GM12878 (cell line): ENCODE measurements at regions not wholly inside any gene's neighbourhood (a gene's known extent, or its start where the extent isn't known, plus 50 kb on each side); places are given as distances from the start of the nearest gene placed in this dataset.
A peak's percentile ranks its signal among the peaks of the same experiment; 100 is the strongest.

ENCODE experiments used
- CEBPB ChIP-seq, 2 experiments: fragments of 150-350 bp in 1 of 2; IDR thresholded peaks; 2 replicates each; pipeline ENCODE4 v1.6.1; 2012 to 2014; ENCODE audit warnings: low read depth in 2 of 2, low read length in 2 of 2, borderline replicate concordance in 1 of 2, inconsistent platforms in 1 of 2
- CUX1 ChIP-seq: IDR thresholded peaks from 2 replicates; pipeline ENCODE4 v1.6.1; 2012; ENCODE audit warnings: improper control_type of control experiment, low read depth, low read length; ENCODE audit not compliant: insufficient replicate concordance
- ETV6 ChIP-seq, 2 experiments: fragments of 450-650 bp in 1 of 2; IDR thresholded peaks in 1 of 2; conservative IDR thresholded peaks in 1 of 2; 2 replicates each; pipeline ENCODE4 v1.6.1; 2014; ENCODE audit warnings: antibody characterized with exemption in 1 of 2, borderline replicate concordance in 1 of 2, low read depth in 1 of 2, mild to moderate bottlenecking in 1 of 2, moderate library complexity in 1 of 2
- FOXM1 ChIP-seq: IDR thresholded peaks from 2 replicates; pipeline ENCODE4 v1.6.1; 2012; ENCODE audit warnings: low read depth, mild to moderate bottlenecking, inconsistent platforms, low read length, moderate library complexity
- IRF4 ChIP-seq: IDR thresholded peaks from 2 replicates; pipeline ENCODE4 v1.6.1; 2011; ENCODE audit warnings: low read depth, low read length
- MTA3 ChIP-seq: IDR thresholded peaks from 2 replicates; pipeline ENCODE4 v1.6.1; 2012; ENCODE audit warnings: low read length, inconsistent platforms, borderline replicate concordance
- PBX3 ChIP-seq: IDR thresholded peaks from 2 replicates; pipeline ENCODE4 v1.6.1; 2011; ENCODE audit warnings: mild to moderate bottlenecking, low read depth, low read length, moderate library complexity; ENCODE audit not compliant: insufficient replicate concordance
- RB1 ChIP-seq: fragments of 450-650 bp; formaldehyde crosslinking; IDR thresholded peaks from 2 replicates; pipeline ENCODE4 v1.6.1; 2017; ENCODE audit warnings: mild to moderate bottlenecking, borderline replicate concordance
- TCF7 ChIP-seq: IDR thresholded peaks from 2 replicates; pipeline ENCODE4 v1.6.1; 2014; ENCODE audit warnings: antibody characterized with exemption, borderline replicate concordance
- ZBTB11 ChIP-seq: fragments of 450-650 bp; formaldehyde crosslinking; IDR thresholded peaks from 2 replicates; pipeline ENCODE4 v1.5.0; 2022; ENCODE audit warnings: mild to moderate bottlenecking, missing genetic modification characterization
- ZNF24 ChIP-seq: fragments of 450-650 bp; IDR thresholded peaks from 2 replicates; pipeline ENCODE4 v1.6.1; 2017; ENCODE audit warnings: antibody characterized with exemption, mild to moderate bottlenecking
- TF ChIP-seq, protein P1 (sequence below): fragments of 450-650 bp; IDR thresholded peaks from 2 replicates; pipeline ENCODE4 v1.6.1; 2017; ENCODE audit warnings: low read depth, mild to moderate bottlenecking, moderate library complexity
- TF ChIP-seq, protein P2 (sequence below): IDR thresholded peaks from 2 replicates; pipeline ENCODE4 v1.6.1; 2011; ENCODE audit warnings: low read depth, mild to moderate bottlenecking, low read length, moderate library complexity, borderline replicate concordance; ENCODE audit errors: extremely low read depth
- TF ChIP-seq, protein P3 (sequence below): fragments of 450-650 bp; formaldehyde crosslinking; IDR thresholded peaks from 2 replicates; pipeline ENCODE4 v1.4.0; 2022; ENCODE audit warnings: mild to moderate bottlenecking, moderate library complexity

- TF ChIP-seq CUX1, result no peak
- TF ChIP-seq RB1, result no peak
- TF ChIP-seq MTA3, result no peak
- TF ChIP-seq, protein P1, sequence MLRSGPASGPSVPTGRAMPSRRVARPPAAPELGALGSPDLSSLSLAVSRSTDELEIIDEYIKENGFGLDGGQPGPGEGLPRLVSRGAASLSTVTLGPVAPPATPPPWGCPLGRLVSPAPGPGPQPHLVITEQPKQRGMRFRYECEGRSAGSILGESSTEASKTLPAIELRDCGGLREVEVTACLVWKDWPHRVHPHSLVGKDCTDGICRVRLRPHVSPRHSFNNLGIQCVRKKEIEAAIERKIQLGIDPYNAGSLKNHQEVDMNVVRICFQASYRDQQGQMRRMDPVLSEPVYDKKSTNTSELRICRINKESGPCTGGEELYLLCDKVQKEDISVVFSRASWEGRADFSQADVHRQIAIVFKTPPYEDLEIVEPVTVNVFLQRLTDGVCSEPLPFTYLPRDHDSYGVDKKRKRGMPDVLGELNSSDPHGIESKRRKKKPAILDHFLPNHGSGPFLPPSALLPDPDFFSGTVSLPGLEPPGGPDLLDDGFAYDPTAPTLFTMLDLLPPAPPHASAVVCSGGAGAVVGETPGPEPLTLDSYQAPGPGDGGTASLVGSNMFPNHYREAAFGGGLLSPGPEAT, result no peak
- peak; percentile 37; the same call in 1 of the 2 replicates for TF ChIP-seq FOXM1
- TF ChIP-seq PBX3, result no peak
- TF ChIP-seq IRF4, result peak; percentile 74
- TF ChIP-seq ZBTB11, result no peak
- TF ChIP-seq ETV6 (conservative IDR thresholded peaks at IDR 0.05 in 1 of 2, IDR thresholded peaks at IDR 0.05 in 1 of 2; ENCODE audit: borderline replicate concordance in 1 of 2, low read depth in 1 of 2), result no peak
- TF ChIP-seq CEBPB (IDR thresholded peaks at IDR 0.05; ENCODE audit: borderline replicate concordance in 1 of 2, low read depth in 2 of 2, low read length in 2 of 2), result no peak
- TF ChIP-seq TCF7, result 0 out of 2 replicates have a peak, but pooled peaks have one; percentile 7
- no peak for TF ChIP-seq ZNF24
- TF ChIP-seq, protein P2, sequence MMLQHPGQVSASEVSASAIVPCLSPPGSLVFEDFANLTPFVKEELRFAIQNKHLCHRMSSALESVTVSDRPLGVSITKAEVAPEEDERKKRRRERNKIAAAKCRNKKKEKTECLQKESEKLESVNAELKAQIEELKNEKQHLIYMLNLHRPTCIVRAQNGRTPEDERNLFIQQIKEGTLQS, result no peak
- TF ChIP-seq, protein P3, sequence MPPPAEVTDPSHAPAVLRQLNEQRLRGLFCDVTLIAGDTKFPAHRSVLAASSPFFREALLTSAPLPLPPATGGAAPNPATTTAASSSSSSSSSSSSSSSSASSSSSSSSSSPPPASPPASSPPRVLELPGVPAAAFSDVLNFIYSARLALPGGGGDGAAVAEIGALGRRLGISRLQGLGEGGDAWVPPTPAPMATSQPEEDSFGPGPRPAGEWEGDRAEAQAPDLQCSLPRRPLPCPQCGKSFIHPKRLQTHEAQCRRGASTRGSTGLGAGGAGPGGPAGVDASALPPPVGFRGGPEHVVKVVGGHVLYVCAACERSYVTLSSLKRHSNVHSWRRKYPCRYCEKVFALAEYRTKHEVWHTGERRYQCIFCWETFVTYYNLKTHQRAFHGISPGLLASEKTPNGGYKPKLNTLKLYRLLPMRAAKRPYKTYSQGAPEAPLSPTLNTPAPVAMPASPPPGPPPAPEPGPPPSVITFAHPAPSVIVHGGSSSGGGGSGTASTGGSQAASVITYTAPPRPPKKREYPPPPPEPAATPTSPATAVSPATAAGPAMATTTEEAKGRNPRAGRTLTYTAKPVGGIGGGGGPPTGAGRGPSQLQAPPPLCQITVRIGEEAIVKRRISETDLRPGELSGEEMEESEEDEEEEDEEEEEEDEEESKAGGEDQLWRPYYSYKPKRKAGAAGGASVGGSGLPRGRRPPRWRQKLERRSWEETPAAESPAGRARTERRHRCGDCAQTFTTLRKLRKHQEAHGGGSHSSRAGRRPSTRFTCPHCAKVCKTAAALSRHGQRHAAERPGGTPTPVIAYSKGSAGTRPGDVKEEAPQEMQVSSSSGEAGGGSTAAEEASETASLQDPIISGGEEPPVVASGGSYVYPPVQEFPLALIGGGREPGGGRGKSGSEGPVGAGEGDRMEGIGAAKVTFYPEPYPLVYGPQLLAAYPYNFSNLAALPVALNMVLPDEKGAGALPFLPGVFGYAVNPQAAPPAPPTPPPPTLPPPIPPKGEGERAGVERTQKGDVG (CRISPR knock-in tag), result no peak
Measured at GRCh38 chr9:1939466-1939865, 75.7 kb upstream of the SMARCA2 start (continued).
